ENCODE measurements at regions not wholly inside any gene's neighbourhood (a gene's known extent, or its start where the extent isn't known, plus 50 kb on each side); places are given as distances from the start of the nearest gene placed in this dataset.
"Not testable (repeated sequence)": the region's sequence is repeated elsewhere in the genome, so short reads cannot be mapped to it uniquely, and the experiment has no call there.

GRCh38 chr2:236449167-236449761, 120.4 kb upstream of the ACKR3 start:
- H3K27me3 Mint-ChIP-seq (ENCODE audit: low read depth), result peaks cover 2% of the 10 kb centered on the region
- H3K4me1 Mint-ChIP-seq (ENCODE audit: low read depth), result no peaks in the 10 kb centered on the region
- ATAC-seq (no peak), DNase-seq (no peak)
- H3K36me3 Mint-ChIP-seq (ENCODE audit: low read depth), result no peaks in the 10 kb centered on the region
- ChIA-PET POLR2A (no interaction called here), CTCF (no interaction called here)
- H3K27ac Mint-ChIP-seq, result no peak overlapping the region
- H3K9me3 Mint-ChIP-seq (ENCODE audit: insufficient read depth), result no peaks in the 10 kb centered on the region
- no peak overlapping the region for H3K4me3 Mint-ChIP-seq

- Mint-ChIP-seq H3K9me3 (ENCODE audit: insufficient read depth) (no peaks in the 10 kb centered on the region), H3K27me3 (ENCODE audit: low read depth) (peaks cover 2% of the 10 kb centered on the region), H3K4me1 (ENCODE audit: low read depth) (no peaks in the 10 kb centered on the region), H3K36me3 (ENCODE audit: low read depth) (no peaks in the 10 kb centered on the region), H3K27ac (no peak overlapping the region), H3K4me3 (no peak overlapping the region)
- ChIA-PET CTCF (no interaction called here), POLR2A (interaction anchor here (0.6 kb wide), 1 partner anchor 15 kb away, joined by 3 read pairs; no protein-coding TSS in a partner anchor)
- ATAC-seq, result no peak
- DNase-seq, result no peak
Observed at GRCh38 chr2:236452238-236452637, 117.4 kb upstream of the ACKR3 start.

- CTCF ChIA-PET, result interaction anchor here (1.2 kb wide), 1 partner anchor 117 kb away, joined by 3 read pairs; no protein-coding TSS in a partner anchor
- Mint-ChIP-seq H3K9me3 (ENCODE audit: insufficient read depth) (no peaks in the 10 kb centered on the region), H3K36me3 (ENCODE audit: low read depth) (peaks cover 2% of the 10 kb centered on the region), H3K27me3 (ENCODE audit: low read depth) (peaks cover 2% of the 10 kb centered on the region), H3K4me1 (ENCODE audit: low read depth) (no peaks in the 10 kb centered on the region), H3K27ac (no peak overlapping the region), H3K4me3 (no peak overlapping the region)
- ATAC-seq (no peak), DNase-seq (no peak)
- POLR2A ChIA-PET, result no interaction called here
Observed at GRCh38 chr2:236454076-236454475, 115.5 kb upstream of the ACKR3 start.

- Mint-ChIP-seq H3K9me3 (ENCODE audit: insufficient read depth) (no peaks in the 10 kb centered on the region), H3K27ac (no peak overlapping the region), H3K36me3 (ENCODE audit: low read depth) (peaks cover 2% of the 10 kb centered on the region), H3K27me3 (ENCODE audit: low read depth) (no peaks in the 10 kb centered on the region), H3K4me1 (ENCODE audit: low read depth) (no peaks in the 10 kb centered on the region), H3K4me3 (no peak overlapping the region)
- ChIA-PET POLR2A (no interaction called here), CTCF (interaction anchor here (1.0 kb wide), 1 partner anchor 44 kb away, joined by 3 read pairs; no protein-coding TSS in a partner anchor)
- ATAC-seq (no peak), DNase-seq (no peak)
Observed at GRCh38 chr2:236459393-236459792, 110.2 kb upstream of the ACKR3 start.

GRCh38 chr2:236464140-236464539, 105.5 kb upstream of the ACKR3 start:
- Mint-ChIP-seq H3K4me3 (no peak overlapping the region), H3K27me3 (ENCODE audit: low read depth) (peaks cover 2% of the 10 kb centered on the region), H3K36me3 (ENCODE audit: low read depth) (no peaks in the 10 kb centered on the region), H3K27ac (no peak overlapping the region), H3K4me1 (ENCODE audit: low read depth) (no peaks in the 10 kb centered on the region), H3K9me3 (ENCODE audit: insufficient read depth) (peaks cover 14% of the 10 kb centered on the region)
- DNase-seq (no peak), ATAC-seq (no peak)
- ChIA-PET CTCF (no interaction called here), POLR2A (no interaction called here)

GRCh38 chr2:236472720-236473495, 96.7 kb upstream of the ACKR3 start:
- ChIA-PET POLR2A (no interaction called here), CTCF (no interaction called here)
- H3K4me1 Mint-ChIP-seq (ENCODE audit: low read depth), result no peaks in the 10 kb centered on the region
- H3K4me3 Mint-ChIP-seq, result no peak overlapping the region
- H3K36me3 Mint-ChIP-seq (ENCODE audit: low read depth), result no peaks in the 10 kb centered on the region
- no peak overlapping the region for H3K27ac Mint-ChIP-seq
- H3K27me3 Mint-ChIP-seq (ENCODE audit: low read depth), result peaks cover 9% of the 10 kb centered on the region
- ATAC-seq (no peak), DNase-seq (no peak)
- no peaks in the 10 kb centered on the region for H3K9me3 Mint-ChIP-seq (ENCODE audit: insufficient read depth)

- Mint-ChIP-seq H3K4me1 (ENCODE audit: low read depth) (no peaks in the 10 kb centered on the region), H3K36me3 (ENCODE audit: low read depth) (no peaks in the 10 kb centered on the region), H3K9me3 (ENCODE audit: insufficient read depth) (no peaks in the 10 kb centered on the region), H3K4me3 (no peak overlapping the region), H3K27me3 (ENCODE audit: low read depth) (peaks cover 10% of the 10 kb centered on the region), H3K27ac (no peak overlapping the region)
- ChIA-PET CTCF (no interaction called here), POLR2A (no interaction called here)
- ATAC-seq, result no peak
- DNase-seq, result no peak
Observed at GRCh38 chr2:236473691-236474090, 95.9 kb upstream of the ACKR3 start.

GRCh38 chr2:236479814-236480213, 89.8 kb upstream of the ACKR3 start:
- no peaks in the 10 kb centered on the region for H3K36me3 Mint-ChIP-seq (ENCODE audit: low read depth)
- H3K9me3 Mint-ChIP-seq (ENCODE audit: insufficient read depth), result peaks cover 20% of the 10 kb centered on the region
- H3K27ac Mint-ChIP-seq, result no peak overlapping the region
- H3K4me3 Mint-ChIP-seq, result no peak overlapping the region
- ChIA-PET CTCF (no interaction called here), POLR2A (no interaction called here)
- no peaks in the 10 kb centered on the region for H3K4me1 Mint-ChIP-seq (ENCODE audit: low read depth)
- peaks cover 16% of the 10 kb centered on the region for H3K27me3 Mint-ChIP-seq (ENCODE audit: low read depth)
- ATAC-seq (no peak), DNase-seq (no peak)

GRCh38 chr2:236483102-236483501, 86.5 kb upstream of the ACKR3 start:
- CTCF ChIA-PET, result no interaction called here
- ATAC-seq (no peak), DNase-seq (no peak)
- peaks cover 20% of the 10 kb centered on the region for H3K9me3 Mint-ChIP-seq (ENCODE audit: insufficient read depth)
- POLR2A ChIA-PET, result no interaction called here
- H3K27me3 Mint-ChIP-seq (ENCODE audit: low read depth), result peaks cover 8% of the 10 kb centered on the region
- no peak overlapping the region for H3K4me3 Mint-ChIP-seq
- no peaks in the 10 kb centered on the region for H3K4me1 Mint-ChIP-seq (ENCODE audit: low read depth)
- no peaks in the 10 kb centered on the region for H3K36me3 Mint-ChIP-seq (ENCODE audit: low read depth)
- H3K27ac Mint-ChIP-seq, result no peak overlapping the region

- CTCF ChIA-PET, result no interaction called here
Observed at GRCh38 chr2:236485519-236485918, 84.1 kb upstream of the ACKR3 start.

GRCh38 chr2:236489083-236489482, 80.5 kb upstream of the ACKR3 start:
- DNase-seq; H3K4me3 Mint-ChIP-seq; H3K4me1 Mint-ChIP-seq (ENCODE audit: low read depth): not testable (repeated sequence)

More at GRCh38 chr2:236485519-236485918, 84.1 kb upstream of the ACKR3 start:
- H3K27me3 Mint-ChIP-seq (ENCODE audit: low read depth), result peaks cover 8% of the 10 kb centered on the region
- DNase-seq, result no peak
- POLR2A ChIA-PET, result no interaction called here
- H3K4me3 Mint-ChIP-seq, result no peak overlapping the region
- ATAC-seq, result no peak
- no peak overlapping the region for H3K27ac Mint-ChIP-seq
- H3K36me3 Mint-ChIP-seq (ENCODE audit: low read depth), result no peaks in the 10 kb centered on the region
- peaks cover 11% of the 10 kb centered on the region for H3K9me3 Mint-ChIP-seq (ENCODE audit: insufficient read depth)
- no peaks in the 10 kb centered on the region for H3K4me1 Mint-ChIP-seq (ENCODE audit: low read depth)

GRCh38 chr2:236489895-236490404, 79.7 kb upstream of the ACKR3 start:
- Mint-ChIP-seq H3K27ac (no peak overlapping the region), H3K27me3 (ENCODE audit: low read depth) (peaks cover 3% of the 10 kb centered on the region), H3K9me3 (ENCODE audit: insufficient read depth) (no peaks in the 10 kb centered on the region), H3K36me3 (ENCODE audit: low read depth) (no peaks in the 10 kb centered on the region), H3K4me3 (no peak overlapping the region), H3K4me1 (ENCODE audit: low read depth) (no peaks in the 10 kb centered on the region)
- CTCF ChIA-PET, result no interaction called here
- DNase-seq, result no peak
- POLR2A ChIA-PET, result no interaction called here
- ATAC-seq, result no peak

More at GRCh38 chr2:236489083-236489482, 80.5 kb upstream of the ACKR3 start:
- CTCF ChIA-PET; POLR2A ChIA-PET; H3K36me3 Mint-ChIP-seq (ENCODE audit: low read depth); H3K9me3 Mint-ChIP-seq (ENCODE audit: insufficient read depth); H3K27me3 Mint-ChIP-seq (ENCODE audit: low read depth); H3K27ac Mint-ChIP-seq; ATAC-seq: not testable (repeated sequence)
